GM12891 (cell line): ENCODE measurements at regions not wholly inside any gene's neighbourhood (a gene's known extent, or its start where the extent isn't known, plus 50 kb on each side); places are given as distances from the start of the nearest gene placed in this dataset.

Source experiments
- POLR2A ChIP-seq: IDR thresholded peaks from 2 replicates; pipeline ENCODE4 v1.6.1; 2011; ENCODE audit warnings: low read depth, low read length, control low read depth
- TAF1 ChIP-seq: IDR thresholded peaks from 2 replicates; pipeline ENCODE4 v1.6.1; 2011; ENCODE audit warnings: low read depth, low read length, control low read depth

DNA sequence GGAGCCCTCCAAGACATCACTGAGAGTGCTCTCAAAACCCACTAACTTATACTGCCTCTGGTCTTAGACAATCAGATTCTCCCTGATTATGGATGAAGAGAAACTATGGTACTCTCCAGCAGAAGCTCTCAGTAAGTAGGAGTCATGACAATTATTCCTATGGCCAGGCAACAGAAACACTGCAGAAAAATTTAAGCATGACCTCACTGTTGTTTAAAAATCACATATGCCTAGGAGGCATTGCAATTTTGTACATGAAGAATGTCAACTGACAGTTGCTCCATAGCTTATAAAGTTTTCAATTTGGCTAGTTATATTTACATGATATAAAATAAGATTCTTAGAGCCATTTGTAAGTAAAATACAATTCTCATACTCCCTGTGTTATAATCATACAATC is 105.9 kb upstream of the LSM8 start:
- TF ChIP-seq POLR2A, result no peak
- no peak for TF ChIP-seq TAF1
